D721Med (cell line): ENCODE measurements at regions not wholly inside any gene's neighbourhood (a gene's known extent, or its start where the extent isn't known, plus 50 kb on each side); places are given as distances from the start of the nearest gene placed in this dataset.

ENCODE experiments used
- DNase-seq: peaks from one replicate; pipeline ENCODE4 v3.0.0; 2011; ENCODE audit warnings: low spot score; ENCODE audit not compliant: insufficient read length
- FAIRE-seq: peaks from 2 replicates; lab custom pipeline; 2011; peaks lifted over from hg19 to GRCh38; lab: Jason Lieb, UNC
- CTCF ChIP-seq: IDR thresholded peaks from 2 replicates; pipeline ENCODE4 v1.5.1; 2012; ENCODE audit warnings: mild to moderate bottlenecking, control low read depth; ENCODE audit not compliant: insufficient read depth; ENCODE audit errors: missing control alignments

GRCh38 chr7:81079746-81080145, 160.9 kb upstream of the SEMA3C start:
- DNase-seq: no peak
- TF ChIP-seq CTCF: no peak
- FAIRE-seq: no peak

- FAIRE-seq (no peak), DNase-seq (no peak)
These were observed 156.3 kb upstream of the SEMA3C start for GRCh38 chr7:81075150-81075549.

GRCh38 chr7:81074406-81074805, 155.6 kb upstream of the SEMA3C start:
- TF ChIP-seq CTCF: no peak

More at GRCh38 chr7:81075150-81075549, 156.3 kb upstream of the SEMA3C start:
- no peak for TF ChIP-seq CTCF

GRCh38 chr7:81073931-81074251, 155.0 kb upstream of the SEMA3C start:
- TF ChIP-seq CTCF: no peak
- no peak for FAIRE-seq
- no peak for DNase-seq

More at GRCh38 chr7:81074406-81074805, 155.6 kb upstream of the SEMA3C start:
- DNase-seq (no peak), FAIRE-seq (no peak)

- FAIRE-seq (no peak), DNase-seq (no peak)
- no peak for TF ChIP-seq CTCF
These were observed 152.1 kb upstream of the SEMA3C start for GRCh38 chr7:81070956-81071355.

- no peak for FAIRE-seq
- no peak for DNase-seq
- TF ChIP-seq CTCF: no peak
These were observed 147.9 kb upstream of the SEMA3C start for GRCh38 chr7:81066797-81067196.

GRCh38 chr7:81064426-81064825, 145.6 kb upstream of the SEMA3C start:
- no peak for TF ChIP-seq CTCF
- DNase-seq (no peak), FAIRE-seq (no peak)
